Right cardiac atrium (tissue), 5 donors: ENCODE measurements at regions not wholly inside any gene's neighbourhood (a gene's known extent, or its start where the extent isn't known, plus 50 kb on each side); places are given as distances from the start of the nearest gene placed in this dataset.

Experiments
- ATAC-seq, 2 donors: fragments of 200-7000 bp; cut with Tn5 transposase; one replicate each; pipeline versions ENCODE4 v1.8.0 to v1.9.1; 2020; ENCODE audit warnings: moderate library complexity in 2 of 2, mild to moderate bottlenecking in 1 of 2
- DNase-seq, 3 donors: peaks; one replicate each; pipeline ENCODE4 v3.0.0-alpha.2; 2020
- H3K27ac ChIP-seq: one replicate; pipeline ENCODE4 v1.5.1; 2013; ENCODE audit warnings: mild to moderate bottlenecking, low read length, control low read depth, moderate library complexity
- H3K27me3 ChIP-seq: one replicate; pipeline ENCODE4 v1.6.1; 2013; ENCODE audit not compliant: control insufficient read depth, insufficient read depth
- H3K4me1 ChIP-seq: one replicate; pipeline ENCODE4 v1.6.1; 2013; ENCODE audit warnings: low read length; ENCODE audit not compliant: control insufficient read depth, insufficient read depth
- H3K4me3 ChIP-seq: one replicate; pipeline ENCODE4 v1.5.1; 2013; ENCODE audit warnings: low read length, control low read depth
- H3K9me3 ChIP-seq: one replicate; pipeline ENCODE4 v1.6.1; 2013; ENCODE audit warnings: low read length; ENCODE audit not compliant: control insufficient read depth
- WGBS: extraction: QIAGEN DNeasy Blood & Tissue Kit; methylation state at CpG from one replicate; pipeline ENCODE4 v1.1.7; 2013; 5-methylcytosine and 5-hydroxymethylcytosine counted together
- intact Hi-C, 4 donors: fragments of 100-400 bp; cut with DNase I; formaldehyde crosslinking; loops; one replicate each; pipeline versions ENCODE4 v1.11.0 to v1.14.0; 2022 to 2023
- donor health status: healthy with polysubstance abuse.
- donor health status: DM: no; HTN: yes; CAD: no.
- donor health status: DM: no; HTN: no; CAD: no.
- donor health status: DM: no; HTN: yes; CAD: no; lungs with severe emphysema.
- donor health status: DM: yes; HTN: yes; CAD: no.

- Histone ChIP-seq H3K4me3 (no peak overlapping the region), H3K27ac (peak overlapping the region; percentile 11), H3K4me1 (peaks cover 1% of the 10 kb centered on the region), H3K9me3 (no peaks in the 10 kb centered on the region), H3K27me3 (no peaks in the 10 kb centered on the region)
- WGBS = 40% methylated on average over 8 of the region's 8 CpGs
- peak; percentile 59 to 90 (median 84) for DNase-seq
- intact Hi-C loops = loop anchor here in 1 of 4 donors (10.0 kb wide), 1 partner anchor 343 kb away; no protein-coding TSS in a partner anchor
- ATAC-seq = peak; percentile 87 to 94
Observed at GRCh38 chr20:4601630-4602296, 84.5 kb upstream of the PRNP start.

- Histone ChIP-seq H3K4me3 (no peak overlapping the region), H3K27me3 (no peaks in the 10 kb centered on the region), H3K9me3 (no peaks in the 10 kb centered on the region), H3K4me1 (peaks cover 1% of the 10 kb centered on the region), H3K27ac (no peak overlapping the region)
- intact Hi-C loops = loop anchor here in 1 of 4 donors (10.0 kb wide), 1 partner anchor 344 kb away; no protein-coding TSS in a partner anchor
- DNase-seq (no peak), ATAC-seq (no peak)
- WGBS = 77% methylated on average over 6 of the region's 6 CpGs
Observed at GRCh38 chr20:4600308-4601014, 85.8 kb upstream of the PRNP start.

- Histone ChIP-seq H3K4me3 (no peak overlapping the region), H3K27ac (no peak overlapping the region), H3K4me1 (no peaks in the 10 kb centered on the region), H3K27me3 (no peaks in the 10 kb centered on the region), H3K9me3 (no peaks in the 10 kb centered on the region)
- WGBS = 91% methylated on average over 5 of the region's 5 CpGs
- no peak for ATAC-seq
- DNase-seq = no peak
- intact Hi-C loops = loop anchor here in 2 of 4 donors (10.0 kb wide), 2 partner anchors 482 to 492 kb away; no protein-coding TSS in a partner anchor
Observed at GRCh38 chr20:4597215-4597614, 89.0 kb upstream of the PRNP start.

GRCh38 chr20:4593149-4593525, 93.1 kb upstream of the PRNP start:
- no peaks in the 10 kb centered on the region for H3K4me1 ChIP-seq
- H3K27me3 ChIP-seq = no peaks in the 10 kb centered on the region
- no peak overlapping the region for H3K27ac ChIP-seq
- no peaks in the 10 kb centered on the region for H3K9me3 ChIP-seq
- no peak overlapping the region for H3K4me3 ChIP-seq
- DNase-seq = no peak
- peak in 1 of 2 donors; percentile 13 for ATAC-seq
- WGBS = 62% methylated on average over 9 of the region's 9 CpGs
- intact Hi-C loops = loop anchor here (2.0 to 10.0 kb wide), 5 partner anchors 341 to 488 kb away; no protein-coding TSS in a partner anchor

- DNase-seq (peak; percentile 32 to 78 (median 72)), ATAC-seq (peak; percentile 83 to 92)
- H3K27me3 ChIP-seq = no peaks in the 10 kb centered on the region
Observed at GRCh38 chr20:4592316-4593148, 93.7 kb upstream of the PRNP start.

GRCh38 chr20:4591975-4592315, 94.3 kb upstream of the PRNP start:
- intact Hi-C loops = loop anchor here (2.0 to 10.0 kb wide), 5 partner anchors 340 to 487 kb away; no protein-coding TSS in a partner anchor
- Histone ChIP-seq H3K4me1 (no peaks in the 10 kb centered on the region), H3K27me3 (no peaks in the 10 kb centered on the region), H3K9me3 (no peaks in the 10 kb centered on the region), H3K4me3 (no peak overlapping the region), H3K27ac (no peak overlapping the region)
- 49% methylated on average over 10 of the region's 10 CpGs for WGBS
- DNase-seq (no peak), ATAC-seq (peak in 1 of 2 donors; percentile 25)

More at GRCh38 chr20:4592316-4593148, 93.7 kb upstream of the PRNP start:
- WGBS = 9% methylated on average over 46 of the region's 46 CpGs
- Histone ChIP-seq H3K27ac (no peak overlapping the region), H3K9me3 (no peaks in the 10 kb centered on the region), H3K4me3 (no peak overlapping the region), H3K4me1 (no peaks in the 10 kb centered on the region)
- intact Hi-C loops = loop anchor here (2.0 to 10.0 kb wide), 5 partner anchors 340 to 488 kb away; no protein-coding TSS in a partner anchor

- peaks cover 2% of the 10 kb centered on the region for H3K27me3 ChIP-seq
- H3K9me3 ChIP-seq = no peaks in the 10 kb centered on the region
- H3K27ac ChIP-seq = no peak overlapping the region
- H3K4me3 ChIP-seq = no peak overlapping the region
- H3K4me1 ChIP-seq = no peaks in the 10 kb centered on the region
- DNase-seq (no peak), ATAC-seq (no peak)
- intact Hi-C loops = no loop called here
- 51% methylated on average over 5 of the region's 5 CpGs for WGBS
Observed at GRCh38 chr20:4585758-4586157, 100.5 kb upstream of the PRNP start.

GRCh38 chr20:4585104-4585753, 101.0 kb upstream of the PRNP start:
- no peak overlapping the region for H3K4me3 ChIP-seq
- WGBS = 68% methylated on average over 3 of the region's 3 CpGs
- no peaks in the 10 kb centered on the region for H3K4me1 ChIP-seq
- no peaks in the 10 kb centered on the region for H3K9me3 ChIP-seq
- intact Hi-C loops = no loop called here
- DNase-seq (no peak), ATAC-seq (no peak)
- H3K27ac ChIP-seq = no peak overlapping the region
- H3K27me3 ChIP-seq = peaks cover 2% of the 10 kb centered on the region

- DNase-seq (no peak), ATAC-seq (no peak)
- intact Hi-C loops = no loop called here
- WGBS = 91% methylated on average over 1 of the region's 1 CpG
- H3K4me1 ChIP-seq = no peaks in the 10 kb centered on the region
- H3K9me3 ChIP-seq = no peaks in the 10 kb centered on the region
- H3K4me3 ChIP-seq = no peak overlapping the region
- H3K27me3 ChIP-seq = peaks cover 2% of the 10 kb centered on the region
- H3K27ac ChIP-seq = no peak overlapping the region
Observed at GRCh38 chr20:4584510-4584909, 101.7 kb upstream of the PRNP start.

GRCh38 chr20:4581838-4582237, 104.4 kb upstream of the PRNP start:
- ATAC-seq = no peak
- no peaks in the 10 kb centered on the region for H3K4me1 ChIP-seq
- no peaks in the 10 kb centered on the region for H3K9me3 ChIP-seq
- peaks cover 2% of the 10 kb centered on the region for H3K27me3 ChIP-seq
- DNase-seq = no peak
- intact Hi-C loops = no loop called here
- WGBS = 62% methylated on average over 5 of the region's 5 CpGs
- H3K4me3 ChIP-seq = no peak overlapping the region
- no peak overlapping the region for H3K27ac ChIP-seq
